ENCODE measurements at regions not wholly inside any gene's neighbourhood (a gene's known extent, or its start where the extent isn't known, plus 50 kb on each side); places are given as distances from the start of the nearest gene placed in this dataset.

DNA sequence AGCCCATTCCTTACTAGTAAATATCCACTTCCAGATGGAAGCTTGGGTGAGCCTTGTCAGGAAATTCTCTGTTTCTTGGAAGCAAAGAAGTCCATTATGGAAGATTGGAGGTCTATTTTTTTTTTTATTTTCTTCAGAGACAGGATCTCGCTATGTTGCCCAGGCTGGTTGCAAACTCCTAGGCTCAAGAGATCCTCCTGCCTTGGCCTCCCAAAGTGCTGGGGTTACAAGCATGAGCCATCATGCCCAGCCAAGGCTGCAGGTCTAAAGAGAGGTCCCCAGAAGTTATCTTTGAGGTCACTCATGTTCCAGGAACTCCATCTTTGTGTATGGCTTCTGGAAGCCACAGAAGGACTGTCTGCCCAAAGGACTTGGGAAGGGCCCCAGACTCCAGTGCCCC is 255.3 kb downstream of the LY86 start:
- no peak for DNase-seq

DNA sequence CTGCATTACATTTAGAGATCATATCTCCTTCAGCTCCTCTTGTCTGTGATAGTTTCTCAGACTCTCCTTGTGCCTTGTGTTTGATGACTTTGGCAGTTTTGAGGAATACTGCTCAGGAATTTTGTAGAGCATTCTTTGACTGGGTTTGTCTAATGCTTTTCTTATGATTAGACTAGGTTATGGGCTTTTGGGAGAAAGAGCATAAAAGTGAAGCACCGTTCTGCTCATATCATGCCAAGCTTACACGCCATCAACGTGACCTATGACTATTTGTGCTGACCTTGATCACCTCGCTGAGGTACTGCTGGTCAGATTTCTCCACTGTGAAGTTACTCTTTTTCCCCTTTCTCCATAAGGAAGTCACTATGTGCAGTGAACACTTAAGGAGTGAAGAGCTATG is 256.0 kb downstream of the LY86 start:
- no peak for DNase-seq

DNA sequence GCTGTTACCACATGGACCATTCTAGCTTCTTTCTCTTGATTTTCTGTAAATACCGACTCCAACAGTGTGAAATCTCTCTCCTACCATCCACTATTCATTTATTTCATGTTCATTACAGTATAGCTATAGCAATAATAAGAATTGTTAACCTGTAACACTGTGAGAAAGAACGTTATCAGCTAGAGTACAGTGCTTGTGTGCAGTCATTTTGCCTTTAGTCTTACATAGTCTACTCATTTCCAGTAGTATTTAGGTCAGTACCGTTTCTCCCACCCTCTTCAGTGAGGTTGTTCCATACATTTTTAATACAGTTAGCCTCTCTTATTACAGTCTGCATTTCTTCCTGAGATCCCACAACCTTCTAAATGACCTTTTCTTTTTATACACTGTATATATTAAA is 257.1 kb downstream of the LY86 start:
- no peak for DNase-seq

DNA sequence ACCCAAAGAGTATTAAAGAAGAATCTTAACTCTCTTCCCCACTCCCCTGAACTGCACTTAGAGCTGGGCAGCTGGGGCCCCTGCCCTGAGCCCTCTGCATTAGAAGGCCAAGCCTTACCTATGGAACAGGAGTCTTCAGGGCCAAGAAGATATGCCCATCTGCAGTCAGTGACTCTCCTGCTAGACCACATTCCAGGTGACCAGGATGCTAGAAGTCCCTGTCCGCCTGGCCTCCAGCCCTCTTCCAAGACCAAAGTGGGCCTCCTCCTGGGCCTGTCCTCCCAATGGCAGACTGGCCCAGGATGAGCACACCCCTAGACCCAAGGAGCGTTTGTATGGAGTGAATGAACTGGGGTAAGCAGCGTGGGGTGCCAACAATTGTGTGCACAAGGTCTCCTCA is 259.1 kb downstream of the LY86 start:
- DNase-seq = no peak

DNA sequence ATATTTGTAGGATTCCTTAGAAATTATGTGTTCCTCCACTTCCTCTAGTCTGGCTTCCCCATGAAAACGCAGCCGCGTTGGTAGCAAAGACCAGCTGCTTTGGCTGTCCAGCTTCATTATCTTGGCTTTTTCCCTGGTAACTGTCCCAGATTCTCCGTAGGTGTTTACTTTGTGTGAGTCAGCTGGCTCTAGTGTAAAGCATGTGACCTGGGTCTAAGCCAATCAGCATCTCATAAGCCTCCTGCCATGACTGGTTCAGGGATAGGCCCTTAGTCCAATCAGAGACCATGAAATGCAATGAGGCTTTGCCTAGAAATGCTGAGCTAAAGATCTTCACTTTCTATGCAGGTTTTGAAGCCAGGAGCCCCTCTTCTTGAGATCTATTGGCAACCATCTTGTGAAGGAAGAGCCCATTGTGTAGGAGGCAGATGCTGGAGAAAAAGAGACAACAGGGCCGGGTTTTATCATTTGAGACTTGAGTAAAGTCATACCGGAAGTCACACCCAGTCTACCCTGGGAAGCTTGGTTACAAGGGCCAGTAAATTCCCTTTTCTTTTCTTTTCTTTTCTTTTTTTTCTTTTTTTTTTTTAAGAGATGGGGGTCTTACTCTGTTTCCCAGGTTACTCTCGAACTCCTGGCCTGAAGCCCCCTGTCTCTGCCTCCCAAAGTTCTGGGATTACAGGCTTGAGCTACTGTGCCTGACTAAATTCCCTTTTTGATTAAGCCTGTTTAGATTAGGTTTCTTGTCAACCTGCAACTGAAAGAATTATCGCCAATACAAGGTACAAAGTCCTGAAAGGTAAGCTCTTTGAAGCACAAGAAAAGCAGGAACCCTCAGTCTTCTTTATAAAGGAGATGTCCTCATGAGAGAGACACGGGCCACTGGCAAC is 256.5 kb upstream of the RREB1 start:
- no peak for DNase-seq

DNA sequence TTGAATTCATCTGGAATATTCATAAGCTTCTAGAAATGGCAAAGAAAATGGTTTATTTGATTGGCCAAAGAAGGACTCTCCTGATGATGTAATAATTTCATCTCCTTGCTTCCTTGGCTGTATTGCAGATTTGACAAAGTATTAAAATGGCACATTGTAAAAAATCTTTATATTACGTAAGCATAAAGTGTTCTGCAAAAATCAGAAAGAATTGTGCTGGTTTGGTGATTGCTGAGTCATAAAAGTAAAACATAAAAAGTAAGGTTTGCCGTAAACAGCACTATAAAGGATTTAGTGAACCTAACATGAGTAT is 255.9 kb upstream of the RREB1 start:
- DNase-seq = no peak

DNA sequence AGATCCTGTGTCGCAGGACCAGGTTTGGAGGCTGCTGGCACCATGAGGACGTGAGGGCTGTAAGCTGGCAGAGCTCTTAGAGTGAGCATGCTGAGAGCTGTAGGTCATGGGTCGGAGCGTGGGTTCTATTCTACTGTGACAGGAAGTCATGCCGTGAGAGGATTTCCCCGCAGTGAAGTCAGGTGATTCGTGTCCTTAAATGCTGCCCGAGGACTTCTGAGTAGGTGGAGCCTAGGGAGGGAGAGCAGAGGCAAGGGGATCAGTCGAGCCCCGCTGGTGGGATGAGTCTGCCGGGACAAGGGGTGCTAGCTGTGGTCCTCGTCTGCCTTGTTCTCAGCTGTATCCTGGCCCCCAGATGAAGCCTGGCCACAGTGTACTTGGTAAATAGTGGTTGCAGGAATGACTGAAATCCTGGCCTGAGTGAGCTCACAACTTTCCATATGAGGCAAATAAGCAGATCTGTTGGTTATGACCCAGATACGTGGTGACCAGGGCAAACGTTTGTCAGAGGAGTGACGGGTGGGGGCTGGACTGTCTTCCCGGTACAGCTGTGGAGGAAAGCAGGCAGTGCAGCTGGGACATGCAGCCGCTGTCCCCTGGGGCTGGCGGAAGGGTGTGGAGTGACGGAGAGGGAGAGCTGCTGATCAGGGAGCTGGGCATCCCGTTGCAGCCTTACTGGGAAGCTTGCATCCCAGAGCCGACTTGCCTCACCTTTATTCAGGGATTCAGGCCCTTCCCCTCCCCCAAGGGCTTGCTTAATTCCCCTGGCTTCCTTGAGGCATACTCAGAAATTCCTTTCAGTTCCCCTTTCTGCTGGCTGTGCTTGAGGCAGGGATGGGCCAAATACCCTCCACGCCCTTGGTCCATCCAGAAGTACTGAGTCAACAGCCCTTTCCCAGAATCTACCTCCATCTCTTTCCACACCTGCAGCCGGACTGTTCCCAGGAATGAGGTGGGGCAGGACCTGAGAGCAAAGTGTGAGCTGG is 250.9 kb upstream of the RREB1 start:
- DNase-seq = no peak

DNA sequence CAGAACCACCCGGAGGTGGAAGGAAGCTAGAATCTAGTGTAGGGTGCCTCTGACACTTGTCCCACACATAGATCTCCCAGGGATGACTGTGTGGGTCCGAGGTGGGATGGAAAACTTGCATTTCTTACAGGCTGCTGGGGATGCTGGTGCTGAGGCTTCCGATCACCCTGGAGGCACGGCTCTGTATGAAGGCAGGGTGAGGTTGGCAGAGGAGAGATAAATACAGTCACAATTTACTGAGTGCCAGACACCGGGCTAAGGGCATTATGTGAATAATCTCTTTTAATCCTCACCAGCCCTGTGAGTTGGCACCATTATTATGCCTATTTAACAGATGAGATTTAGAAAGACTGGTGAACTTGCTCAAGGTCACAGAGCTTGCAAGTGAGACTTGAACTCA is 250.2 kb upstream of the RREB1 start:
- DNase-seq = no peak

DNA sequence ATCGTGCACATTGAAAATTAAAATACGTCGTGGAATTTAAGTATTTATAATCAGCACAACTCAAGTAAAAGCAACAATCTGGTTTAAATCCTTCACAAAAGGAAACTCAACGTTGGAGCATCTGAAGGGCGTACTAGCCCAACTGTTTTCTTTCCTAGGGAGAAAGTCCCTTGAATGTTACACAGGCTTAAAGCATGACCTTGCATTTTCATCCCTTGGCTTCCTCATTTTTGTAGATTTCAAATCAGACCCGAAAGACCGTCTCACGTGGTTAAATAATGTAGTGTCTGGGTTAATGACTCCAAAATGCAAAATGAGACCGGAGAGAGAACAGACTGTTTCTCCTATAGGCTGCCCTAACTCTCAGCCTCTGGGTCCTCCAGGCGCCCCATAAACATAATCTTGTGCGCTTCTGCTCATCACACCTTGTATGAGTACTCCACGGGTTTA is 249.2 kb upstream of the RREB1 start:
- DNase-seq = no peak

DNA sequence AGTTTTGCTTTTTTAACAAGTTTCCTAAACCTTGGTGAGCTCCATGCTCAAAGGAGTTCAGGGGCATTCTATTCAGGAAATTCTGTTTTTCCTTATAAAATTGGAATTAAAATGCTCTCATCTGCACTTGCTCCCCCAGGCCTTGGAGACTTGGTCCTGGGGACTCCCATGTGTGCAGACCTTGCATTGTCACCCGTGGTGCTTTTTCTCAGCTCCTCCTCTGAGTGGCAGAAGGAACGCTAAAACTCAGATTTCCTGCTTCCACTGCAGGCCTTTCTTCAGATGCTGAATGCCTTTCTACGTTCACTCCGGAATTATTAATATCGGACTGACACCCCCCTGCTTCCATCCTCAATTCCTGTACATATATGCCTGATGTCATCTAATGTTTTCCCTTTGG is 248.7 kb upstream of the RREB1 start:
- no peak for DNase-seq

DNA sequence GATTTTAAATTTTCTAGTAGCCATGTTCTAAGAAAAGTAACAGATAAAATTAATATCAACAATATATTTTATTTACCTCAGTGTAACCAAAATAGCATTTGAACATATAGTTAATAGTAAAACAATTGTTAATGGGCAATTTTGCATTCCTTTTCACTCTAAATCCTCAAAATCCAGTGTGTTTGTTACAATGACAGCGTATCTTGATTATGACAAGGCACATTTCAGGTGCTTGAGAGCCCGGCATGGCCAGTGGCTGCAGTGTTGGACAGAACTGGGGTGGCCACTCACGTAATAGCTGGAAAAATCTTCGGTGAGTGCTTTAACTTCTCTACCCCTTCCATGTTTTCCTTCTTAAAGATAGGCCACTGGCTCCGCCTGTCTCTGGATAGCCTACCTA is 248.0 kb upstream of the RREB1 start:
- DNase-seq = no peak

DNA sequence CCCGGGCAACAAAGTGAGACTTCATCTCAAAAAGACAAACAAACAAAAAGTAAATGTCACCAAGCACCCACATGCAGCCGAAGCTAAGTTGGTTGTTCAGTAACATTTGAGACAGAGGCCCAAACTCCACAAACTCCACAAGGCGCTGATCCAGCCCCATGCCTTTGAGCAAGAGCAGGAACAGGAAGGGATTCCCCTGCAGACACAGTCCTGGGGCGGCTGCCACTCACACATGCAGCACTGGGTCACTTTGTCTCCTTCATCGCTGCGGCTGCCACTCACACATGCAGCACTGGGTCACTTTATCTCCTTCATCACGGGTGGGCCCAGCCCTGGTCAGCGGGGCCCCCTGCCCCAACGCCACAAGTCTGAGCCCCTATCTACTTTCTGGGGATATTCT is 246.9 kb upstream of the RREB1 start:
- DNase-seq = no peak

DNA sequence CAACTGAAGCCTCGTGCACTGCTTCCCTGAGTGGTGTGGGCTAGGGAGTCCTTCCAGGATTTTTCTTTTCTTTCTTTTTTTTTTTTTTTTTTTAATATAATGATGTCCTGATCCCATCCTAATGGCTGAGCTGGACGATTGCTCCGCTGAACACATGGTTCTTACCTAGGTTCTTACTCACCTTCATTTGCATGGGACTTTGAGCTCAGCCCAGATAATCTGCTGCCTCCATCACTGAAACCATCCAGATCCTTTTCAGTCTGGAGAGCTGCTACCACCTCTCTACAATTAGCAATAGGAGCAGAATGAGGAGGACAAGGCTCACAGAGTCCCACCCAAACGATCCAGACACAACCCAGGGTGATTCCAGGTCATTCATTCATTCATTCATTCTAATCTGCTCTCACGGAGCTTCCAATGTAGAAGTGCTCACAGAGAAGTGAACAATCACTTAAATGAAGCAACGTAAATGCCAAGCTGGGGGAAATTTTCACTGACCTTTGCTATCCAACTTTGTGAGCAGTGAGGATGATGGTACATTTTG is 246.3 kb upstream of the RREB1 start:
- DNase-seq = no peak

DNA sequence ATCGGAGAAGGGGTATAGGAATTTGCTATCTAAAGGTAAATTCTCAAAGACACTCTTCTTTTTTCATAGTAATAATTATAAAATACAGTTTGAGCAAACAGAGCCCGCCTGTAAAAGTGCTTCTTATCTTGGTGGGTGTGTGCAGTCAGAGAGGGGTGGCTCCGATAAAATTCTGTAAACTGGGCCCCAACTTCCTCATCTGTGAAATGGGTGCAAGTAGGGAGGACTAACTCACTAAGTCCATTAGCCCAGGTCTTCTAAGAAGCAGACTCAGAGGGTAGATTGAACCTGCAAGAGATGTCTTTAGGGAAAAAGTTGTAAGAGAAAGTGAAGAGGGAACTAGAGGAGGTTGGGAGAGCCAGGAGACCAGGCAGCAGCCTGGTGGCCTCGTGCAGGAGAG is 245.8 kb upstream of the RREB1 start:
- no peak for DNase-seq

DNA sequence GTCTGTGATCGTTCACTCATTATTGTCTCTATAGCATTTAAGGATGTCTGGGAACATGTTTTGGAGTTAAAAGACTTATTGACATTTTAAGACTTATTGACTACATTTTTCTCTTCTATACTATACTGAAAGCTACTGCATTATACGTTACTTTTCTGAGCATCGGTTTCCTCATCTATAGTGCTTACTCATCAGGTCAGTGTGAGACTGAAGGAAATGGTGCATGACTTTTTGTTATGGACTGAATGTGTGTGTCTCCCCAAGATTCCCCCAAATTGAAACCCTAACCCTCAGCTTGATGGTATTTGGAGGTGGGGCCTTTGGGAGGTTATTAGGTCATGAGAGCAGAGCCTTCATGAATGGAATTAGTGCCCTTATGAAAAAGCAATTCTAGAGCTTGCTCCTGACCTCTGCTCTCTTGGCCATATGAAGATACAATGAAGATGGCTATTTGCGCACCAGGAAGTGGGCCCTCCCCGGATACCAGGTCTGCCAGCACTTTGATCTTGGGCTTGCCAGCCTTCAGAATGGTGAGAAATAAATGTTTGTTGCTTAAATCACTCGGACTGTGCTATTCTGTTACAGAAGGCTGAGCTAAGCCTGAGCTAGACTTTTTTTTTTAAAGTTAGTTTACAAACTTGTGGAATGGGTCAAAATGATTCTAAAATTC is 243.7 kb upstream of the RREB1 start:
- DNase-seq = no peak

DNA sequence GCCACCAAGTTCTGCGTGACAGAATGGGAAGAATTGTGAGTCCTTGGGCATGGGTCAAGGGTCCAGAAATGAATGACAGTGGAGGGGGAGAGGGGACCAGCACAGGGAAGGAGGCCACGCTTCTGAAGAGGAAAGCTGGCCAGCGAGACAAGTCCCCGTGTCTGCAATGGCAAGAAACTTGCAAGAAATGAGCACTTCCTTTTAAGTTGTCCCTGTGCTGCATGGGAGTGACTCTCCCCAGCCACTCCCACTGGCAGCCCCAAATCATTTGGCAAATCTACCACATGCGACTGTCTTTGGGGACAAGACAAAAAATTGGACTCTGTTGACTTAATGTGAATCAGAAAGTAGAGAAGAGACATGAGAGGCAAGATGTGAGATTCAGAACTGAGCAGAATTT is 242.2 kb upstream of the RREB1 start:
- no peak for DNase-seq

DNA sequence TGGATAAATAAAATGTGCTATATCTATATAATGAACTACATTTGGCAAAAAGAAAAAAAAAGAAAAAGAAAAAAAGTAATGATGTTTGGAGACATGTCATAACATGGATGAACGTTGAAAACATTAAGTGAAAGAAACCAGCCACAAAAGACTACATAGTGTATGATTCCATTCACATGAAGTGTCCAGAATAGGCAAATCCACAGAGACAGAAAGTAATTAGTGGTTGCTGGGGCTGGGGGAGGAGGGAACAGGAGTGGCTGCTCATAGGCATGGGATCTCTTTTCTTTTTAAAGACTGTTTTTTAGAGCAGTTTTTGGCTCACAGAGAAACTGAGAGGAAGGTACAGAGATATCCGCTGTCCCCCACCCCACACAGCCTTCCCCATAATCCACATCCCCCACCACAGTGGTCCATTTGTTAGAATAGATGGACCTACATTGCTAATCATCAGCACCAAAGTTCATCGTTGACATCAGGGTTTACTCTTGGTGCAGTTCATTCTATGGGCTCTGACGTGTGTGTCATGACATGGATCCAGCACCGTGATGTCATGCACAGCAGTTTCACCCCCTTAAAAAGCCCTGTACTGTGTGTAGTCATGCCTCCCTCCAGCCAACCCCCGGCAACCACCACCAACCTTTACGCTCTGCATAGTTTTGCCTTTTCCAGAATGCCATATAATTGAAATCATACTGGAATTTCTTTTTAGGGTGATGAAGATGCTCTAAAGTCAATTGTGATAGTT is 240.9 kb upstream of the RREB1 start:
- DNase-seq = no peak

DNA sequence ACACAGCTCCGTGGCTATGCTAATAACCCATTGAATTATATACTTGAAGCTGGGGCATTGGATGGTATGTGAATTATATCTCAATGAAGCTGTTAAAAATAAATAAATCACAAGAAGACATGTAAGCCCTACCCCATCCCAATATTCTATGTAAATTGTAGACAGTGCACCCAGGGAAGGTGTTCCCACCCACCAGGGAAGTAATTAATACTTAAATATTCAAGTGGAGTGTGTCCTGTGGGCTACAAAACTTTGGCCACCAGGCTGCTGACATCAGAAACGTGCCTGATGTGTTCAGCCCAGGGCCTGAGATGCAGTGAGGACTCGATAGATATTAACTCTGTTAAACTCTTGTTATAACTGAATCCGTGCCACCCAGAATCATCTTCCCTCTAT is 240.4 kb upstream of the RREB1 start:
- no peak for DNase-seq

DNA sequence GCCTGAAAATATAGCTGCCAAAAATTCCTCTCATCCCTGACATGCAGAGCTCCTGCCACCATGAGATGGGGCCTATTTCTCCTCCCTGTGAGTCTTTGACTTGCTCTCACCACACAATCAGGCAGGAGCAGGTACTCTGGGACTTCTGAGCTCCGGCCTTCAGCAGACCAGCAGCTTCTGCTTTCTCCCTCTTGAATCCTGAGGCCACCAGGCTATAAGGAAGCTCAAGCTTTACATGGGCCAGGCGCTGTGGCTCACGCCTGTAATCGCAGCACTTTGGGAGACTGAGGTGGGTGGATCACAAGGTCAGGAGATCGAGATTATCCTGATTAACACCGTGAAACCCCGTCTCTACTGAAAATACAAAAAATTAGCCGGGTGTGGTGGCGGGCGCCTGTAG is 238.7 kb upstream of the RREB1 start:
- DNase-seq = no peak

DNA sequence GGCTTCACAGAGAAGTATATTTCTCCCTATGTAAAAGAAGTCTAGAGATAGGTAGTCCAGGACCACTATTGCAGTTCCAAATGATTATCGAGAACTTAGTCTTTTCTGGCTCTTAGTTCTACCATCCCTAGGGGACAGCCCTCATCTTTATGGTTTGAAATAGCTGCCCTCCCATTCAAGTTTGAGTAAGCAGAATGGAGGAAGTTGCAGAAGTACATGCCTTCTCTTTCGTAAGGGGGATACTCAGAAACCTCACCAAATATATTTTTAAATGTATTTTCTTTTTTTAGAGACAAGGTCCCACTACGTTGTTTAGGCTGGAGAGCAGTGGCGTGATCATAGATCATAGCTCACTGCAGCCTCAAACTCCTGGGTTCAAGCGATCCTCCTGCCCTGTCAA is 236.8 kb upstream of the RREB1 start:
- DNase-seq = no peak

DNA sequence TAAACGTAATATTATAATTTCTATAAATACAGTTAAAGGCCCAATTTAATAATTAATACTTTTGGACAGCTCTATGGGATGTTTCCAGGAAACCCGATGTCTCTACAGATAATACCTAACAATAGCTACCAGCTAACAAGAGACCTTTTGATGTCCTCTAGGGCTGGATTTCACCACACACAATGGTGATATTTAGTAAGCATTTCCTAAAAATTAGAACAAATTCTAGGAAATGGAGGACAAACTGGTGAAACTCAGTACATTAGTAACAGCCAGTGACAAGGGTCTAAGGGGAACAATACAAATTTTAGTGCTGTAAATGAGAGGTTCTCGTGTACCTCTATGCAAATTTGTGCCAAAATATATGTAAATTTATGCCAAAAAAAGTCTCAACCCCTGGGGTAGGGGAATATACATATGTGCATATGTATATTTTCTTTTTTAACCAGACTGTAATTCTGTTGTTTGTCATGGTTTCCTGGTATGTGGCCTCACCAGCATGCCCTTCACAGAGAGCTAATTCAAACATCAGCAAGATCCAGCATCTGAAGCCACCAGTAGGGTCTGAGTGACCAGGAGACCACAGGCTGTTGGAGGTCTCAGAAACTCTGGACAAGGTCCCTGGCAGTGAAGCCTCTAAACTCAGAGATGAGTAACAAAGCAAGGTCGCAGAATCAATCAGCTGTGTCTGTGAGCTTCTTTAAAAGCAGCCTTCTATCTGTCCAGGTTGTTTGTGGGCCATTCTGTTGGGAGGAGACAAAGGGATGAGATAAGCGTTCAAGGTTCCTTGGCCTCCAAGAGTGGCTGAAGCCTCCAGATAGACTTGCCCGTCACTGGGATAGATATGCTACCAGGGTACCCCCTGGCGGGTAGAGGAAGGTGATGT is 235.1 kb upstream of the RREB1 start:
- no peak for DNase-seq
